Breast epithelium (tissue), 3 donors: ENCODE measurements at regions not wholly inside any gene's neighbourhood (a gene's known extent, or its start where the extent isn't known, plus 50 kb on each side); places are given as distances from the start of the nearest gene placed in this dataset.

Experiments used
- POLR2A ChIP-seq: fragments of 450-650 bp; IDR thresholded peaks from one replicate; pipeline ENCODE4 v1.6.1; 2016; ENCODE audit warnings: antibody characterized with exemption, mild to moderate bottlenecking, moderate library complexity
- TF ChIP-seq, protein P1 (sequence below), 3 donors: fragments of 450-650 bp; IDR thresholded peaks; one replicate each; pipeline ENCODE4 v1.5.1; 2016 to 2017; ENCODE audit warnings: antibody characterized with exemption in 3 of 3, mild to moderate bottlenecking in 3 of 3, moderate library complexity in 3 of 3

DNA sequence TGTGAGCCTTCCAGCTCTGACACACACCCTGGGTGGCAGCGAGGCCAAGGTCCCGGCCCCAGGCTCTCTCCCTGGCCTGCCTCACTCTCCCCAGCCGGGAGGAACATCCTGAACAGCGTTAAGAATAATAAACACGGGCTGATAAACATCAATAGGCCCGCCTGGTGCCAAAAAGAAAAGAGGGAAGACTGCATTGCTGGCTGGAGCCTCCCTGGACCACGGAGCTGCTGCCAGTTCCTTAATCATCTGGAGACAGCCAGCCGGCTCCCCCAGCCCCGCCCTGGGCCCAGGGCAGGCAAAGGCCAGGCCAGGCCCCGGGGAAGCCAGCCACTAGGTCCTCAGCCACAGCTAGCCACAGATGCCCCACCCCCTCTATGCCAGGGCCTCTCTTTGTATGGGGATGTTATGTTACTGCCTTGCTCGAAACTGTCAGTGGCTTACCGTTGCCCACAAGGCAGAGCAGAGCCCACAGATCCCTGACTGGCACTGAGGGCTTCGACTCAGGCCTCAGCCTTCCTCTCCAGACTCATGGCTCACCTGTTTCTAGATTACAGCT, 293.7 kb downstream of the DYSF start:
- TF ChIP-seq POLR2A = no peak
- TF ChIP-seq, protein P1, sequence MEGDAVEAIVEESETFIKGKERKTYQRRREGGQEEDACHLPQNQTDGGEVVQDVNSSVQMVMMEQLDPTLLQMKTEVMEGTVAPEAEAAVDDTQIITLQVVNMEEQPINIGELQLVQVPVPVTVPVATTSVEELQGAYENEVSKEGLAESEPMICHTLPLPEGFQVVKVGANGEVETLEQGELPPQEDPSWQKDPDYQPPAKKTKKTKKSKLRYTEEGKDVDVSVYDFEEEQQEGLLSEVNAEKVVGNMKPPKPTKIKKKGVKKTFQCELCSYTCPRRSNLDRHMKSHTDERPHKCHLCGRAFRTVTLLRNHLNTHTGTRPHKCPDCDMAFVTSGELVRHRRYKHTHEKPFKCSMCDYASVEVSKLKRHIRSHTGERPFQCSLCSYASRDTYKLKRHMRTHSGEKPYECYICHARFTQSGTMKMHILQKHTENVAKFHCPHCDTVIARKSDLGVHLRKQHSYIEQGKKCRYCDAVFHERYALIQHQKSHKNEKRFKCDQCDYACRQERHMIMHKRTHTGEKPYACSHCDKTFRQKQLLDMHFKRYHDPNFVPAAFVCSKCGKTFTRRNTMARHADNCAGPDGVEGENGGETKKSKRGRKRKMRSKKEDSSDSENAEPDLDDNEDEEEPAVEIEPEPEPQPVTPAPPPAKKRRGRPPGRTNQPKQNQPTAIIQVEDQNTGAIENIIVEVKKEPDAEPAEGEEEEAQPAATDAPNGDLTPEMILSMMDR (IDR thresholded peaks at IDR 0.05) = no peak
